NCI-H2081 treated with DMSO at 0.1 percent for 48 hours (cell line): ENCODE measurements at regions not wholly inside any gene's neighbourhood (a gene's known extent, or its start where the extent isn't known, plus 50 kb on each side); places are given as distances from the start of the nearest gene placed in this dataset.
"Not testable (repeated sequence)": the region's sequence is repeated elsewhere in the genome, so short reads cannot be mapped to it uniquely, and the experiment has no call there.

Source experiments
- DNase-seq: peaks from one replicate; lab custom pipeline; 2025; lab: John Stamatoyannopoulos, UW

GRCh38 chr14:96686126-96686525, 111.1 kb upstream of the VRK1 start:
- no peak for DNase-seq

GRCh38 chr14:96688629-96689028, 108.6 kb upstream of the VRK1 start:
- DNase-seq: no peak

DNA sequence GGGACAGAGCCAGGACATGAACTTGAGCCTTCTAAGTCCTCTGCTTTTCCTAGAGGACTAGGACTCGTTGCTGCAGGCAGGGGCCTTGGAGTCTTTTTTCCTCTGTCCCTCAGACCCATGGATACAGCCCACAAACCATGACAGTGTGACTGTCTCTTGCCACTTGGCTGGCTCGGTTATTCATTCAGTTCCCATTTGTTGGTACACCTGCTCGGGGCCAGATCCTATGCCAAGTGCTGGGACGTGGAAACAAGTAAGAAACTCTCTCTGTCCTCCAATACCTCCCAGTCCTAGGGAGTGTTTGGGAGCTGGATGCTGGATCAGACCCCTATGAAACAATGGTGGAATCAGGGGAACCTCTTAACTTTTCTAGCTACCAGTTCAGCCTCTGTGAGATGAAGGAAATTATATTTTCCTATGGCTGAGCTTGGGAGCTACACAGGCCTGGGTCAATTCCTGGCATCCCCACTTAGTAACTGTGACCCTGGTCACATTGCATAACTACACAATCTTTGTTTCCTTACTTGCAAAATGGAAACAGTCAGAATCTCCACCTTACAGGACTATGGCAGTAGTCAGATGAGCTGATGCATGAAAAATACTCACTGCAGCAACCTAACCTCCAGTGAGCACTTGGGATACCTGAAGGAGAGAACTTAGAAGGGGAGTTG, 106.3 kb upstream of the VRK1 start:
- no peak for DNase-seq

- DNase-seq: no peak
Observed at GRCh38 chr14:96693252-96693820, 103.8 kb upstream of the VRK1 start.

- no peak for DNase-seq
Observed at GRCh38 chr14:96693987-96694386, 103.2 kb upstream of the VRK1 start.

- no peak for DNase-seq
Observed at GRCh38 chr14:96698960-96699539, 98.1 kb upstream of the VRK1 start.

DNA sequence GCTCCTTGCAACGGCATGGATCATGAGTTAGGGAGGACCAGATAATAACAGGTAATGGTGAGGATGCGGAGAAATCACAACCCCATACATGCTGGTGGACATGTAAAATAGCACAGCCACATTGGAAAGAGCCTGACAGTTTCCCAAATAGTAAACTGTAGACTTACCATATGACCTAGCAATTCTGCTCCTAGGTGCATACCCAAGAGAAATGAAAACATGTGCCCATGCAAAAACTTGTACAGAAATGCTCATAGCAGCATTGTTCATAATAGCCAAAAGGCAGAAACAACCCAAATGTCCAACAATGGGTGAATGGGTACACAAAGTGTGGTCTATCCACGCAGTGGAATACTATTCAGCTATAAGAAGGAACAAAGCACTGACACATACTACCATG, 97.5 kb upstream of the VRK1 start:
- no peak for DNase-seq

DNA sequence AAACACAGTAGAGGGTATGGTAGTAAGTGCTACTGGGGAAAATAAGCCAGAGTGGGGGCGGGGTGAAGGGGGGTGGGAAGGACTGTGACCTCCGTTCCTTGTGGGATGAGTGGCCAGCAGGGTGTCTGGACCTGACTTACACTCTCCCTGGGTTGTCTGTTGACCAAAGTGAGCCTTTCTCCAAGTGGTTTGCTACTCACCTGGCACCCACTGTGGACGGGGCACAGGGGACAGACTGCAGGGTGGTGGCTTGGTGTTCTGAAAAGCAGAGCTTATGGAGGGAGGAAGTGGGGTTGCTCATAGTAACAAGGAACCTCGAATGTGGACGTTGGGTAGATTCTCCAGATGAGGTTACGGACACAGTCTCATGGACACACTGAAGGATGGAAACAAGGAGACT, 94.4 kb upstream of the VRK1 start:
- no peak for DNase-seq

DNA sequence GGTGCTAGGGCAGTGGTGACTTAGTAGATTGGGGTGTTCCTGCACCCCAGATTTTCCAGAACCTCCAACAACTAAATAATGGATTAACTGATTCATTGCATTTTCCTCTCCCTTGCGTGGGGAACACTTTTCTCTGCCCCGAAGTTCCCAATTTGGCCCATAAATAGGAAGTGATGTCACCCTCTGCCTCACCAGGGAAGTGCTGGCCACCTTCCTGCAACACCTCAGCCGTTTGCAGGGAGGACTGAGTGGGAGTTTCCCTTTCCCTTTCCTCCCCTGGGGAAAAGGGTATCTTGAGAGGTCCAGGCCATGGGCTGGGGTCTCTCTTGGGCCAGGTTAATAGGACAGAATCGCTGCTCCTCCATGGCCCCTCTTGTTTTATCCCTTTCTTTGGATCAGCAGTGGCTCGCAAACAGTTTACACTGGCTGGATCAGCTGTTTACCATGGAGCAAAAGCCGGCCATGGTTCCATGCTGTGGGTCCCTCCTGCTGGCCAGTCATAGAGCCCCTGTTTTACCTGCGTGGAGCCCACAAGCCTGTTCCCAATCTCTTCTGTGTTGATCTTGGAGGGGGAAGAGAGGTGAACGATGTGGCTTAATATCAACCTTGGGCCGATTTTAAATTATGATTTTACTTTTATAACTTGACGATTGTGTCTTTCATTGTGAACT, 91.6 kb upstream of the VRK1 start:
- DNase-seq: no peak

DNA sequence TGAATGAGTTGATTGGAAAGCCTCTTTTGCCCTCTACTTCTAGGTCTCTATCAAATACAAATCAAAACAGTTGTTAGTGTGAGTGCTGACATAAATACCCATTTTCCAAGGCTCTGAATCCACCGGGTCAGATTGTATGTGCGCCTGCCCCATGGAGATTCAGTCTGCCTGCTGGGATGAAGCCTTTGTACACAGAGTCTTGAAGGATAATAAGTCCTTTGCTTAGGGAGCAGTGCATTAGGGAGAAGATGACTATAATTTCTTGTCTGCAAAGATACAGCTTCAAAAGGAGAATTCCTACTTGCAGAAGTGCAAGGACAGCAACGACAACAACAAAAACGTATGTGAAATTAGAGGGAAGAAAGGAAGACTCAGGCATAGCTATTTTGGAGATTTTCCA, 90.3 kb upstream of the VRK1 start:
- no peak for DNase-seq

DNA sequence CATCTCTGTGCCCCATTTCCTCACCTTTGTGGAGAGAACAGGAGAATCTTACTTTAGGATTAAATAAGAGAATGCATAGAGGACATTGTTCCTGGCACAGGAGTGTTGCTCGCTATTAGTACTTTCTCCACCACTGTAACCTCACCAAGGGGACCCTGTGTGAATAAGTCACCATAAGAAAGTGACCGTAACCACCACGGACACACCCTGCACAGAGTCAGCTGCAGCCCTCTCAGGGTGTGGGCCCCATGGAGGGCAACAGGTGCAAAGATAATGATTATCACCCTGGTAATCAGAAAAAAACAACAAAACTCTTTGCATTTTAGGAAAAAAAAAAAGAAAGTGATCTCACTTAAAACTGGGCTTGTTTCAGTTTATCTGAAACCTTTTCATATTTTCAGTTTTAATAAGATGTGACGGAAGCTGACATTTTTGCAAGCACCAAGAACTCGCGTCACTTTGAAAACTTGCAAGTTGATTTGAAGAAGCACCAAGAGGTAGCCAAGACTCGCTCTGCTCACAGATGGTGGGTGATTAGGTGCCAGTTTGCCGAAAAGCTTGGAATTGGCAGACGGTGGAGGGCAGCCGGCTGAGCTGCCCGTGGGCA, 87.0 kb upstream of the VRK1 start:
- no peak for DNase-seq

GRCh38 chr14:96711559-96712267, 85.5 kb upstream of the VRK1 start:
- DNase-seq: no peak

DNA sequence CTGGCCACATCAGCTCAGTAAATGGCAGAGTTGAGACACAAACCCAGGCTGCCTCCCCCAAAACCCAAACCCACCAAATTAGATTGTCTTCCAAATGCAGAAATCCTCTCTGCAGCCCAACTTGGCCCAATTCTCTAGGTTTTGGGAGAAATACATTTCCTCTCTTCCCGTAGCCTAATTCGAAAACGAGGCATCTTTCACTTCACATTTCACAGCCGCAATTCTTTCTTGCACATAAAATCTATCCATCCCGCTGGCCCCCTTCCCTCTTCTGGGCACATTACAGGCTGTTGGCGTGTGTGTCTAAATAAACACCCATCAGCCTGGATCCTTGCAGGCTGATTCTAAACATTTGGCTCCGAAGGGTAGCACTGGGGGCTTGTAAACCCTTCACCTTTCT, 83.8 kb upstream of the VRK1 start:
- DNase-seq: no peak

DNA sequence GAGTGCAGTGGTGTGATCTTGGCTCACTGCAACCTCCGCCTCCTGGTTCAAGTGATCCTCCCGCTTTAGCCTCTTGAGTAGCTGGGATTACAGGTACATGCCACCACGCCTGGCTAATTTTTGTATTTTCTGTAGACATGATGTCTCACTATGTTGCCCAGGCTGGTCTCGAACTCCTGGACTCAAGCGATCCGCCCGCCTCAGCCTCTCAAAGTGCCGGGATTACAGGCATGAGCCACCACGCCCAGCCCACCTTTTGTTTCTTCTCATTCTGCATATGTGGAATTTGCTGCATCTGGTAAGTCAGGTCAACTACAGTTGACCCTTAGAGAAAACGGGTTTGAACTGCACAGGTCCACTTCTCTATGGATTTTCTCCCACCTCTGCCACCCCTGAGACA, 82.6 kb upstream of the VRK1 start:
- not testable (repeated sequence) for DNase-seq

- no peak for DNase-seq
Observed at GRCh38 chr14:96717116-96717515, 80.1 kb upstream of the VRK1 start.

- DNase-seq: no peak
Observed at GRCh38 chr14:96718407-96718806, 78.8 kb upstream of the VRK1 start.

GRCh38 chr14:96720702-96721101, 76.5 kb upstream of the VRK1 start:
- DNase-seq: not testable (repeated sequence)

- no peak for DNase-seq
Observed at GRCh38 chr14:96722736-96723135, 74.4 kb upstream of the VRK1 start.

- no peak for DNase-seq
Observed at GRCh38 chr14:96723946-96724345, 73.2 kb upstream of the VRK1 start.

GRCh38 chr14:96725232-96725631, 72.0 kb upstream of the VRK1 start:
- no peak for DNase-seq

DNA sequence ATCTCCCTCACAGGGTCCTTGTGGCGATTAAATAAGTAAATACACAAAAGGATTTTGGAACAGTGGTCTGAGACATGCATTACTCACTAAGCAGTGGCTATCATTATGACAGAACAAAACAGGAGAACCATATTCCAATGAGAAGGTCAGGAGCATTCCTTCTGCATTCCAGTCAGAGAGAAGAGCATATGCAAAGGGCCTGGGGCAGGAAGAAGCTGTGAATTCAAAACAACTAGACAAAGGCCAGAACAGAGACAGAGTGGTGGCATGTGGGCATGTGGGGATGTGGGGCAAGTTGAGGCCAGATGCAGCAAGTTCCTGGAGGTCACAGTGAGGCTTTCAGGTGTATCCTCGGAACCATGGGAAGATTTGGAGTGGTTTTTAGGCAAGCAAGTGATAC, 70.1 kb upstream of the VRK1 start:
- DNase-seq: no peak

- no peak for DNase-seq
Observed at GRCh38 chr14:96727491-96727890, 69.7 kb upstream of the VRK1 start.
